ENCODE measurements at regions not wholly inside any gene's neighbourhood (a gene's known extent, or its start where the extent isn't known, plus 50 kb on each side); places are given as distances from the start of the nearest gene placed in this dataset.
"Not testable (repeated sequence)": the region's sequence is repeated elsewhere in the genome, so short reads cannot be mapped to it uniquely, and the experiment has no call there.

GRCh38 chr10:22467393-22467792 is 122.1 kb downstream of the SPAG6 start:
- H3K36me3 Mint-ChIP-seq (ENCODE audit: low read depth); H3K4me1 Mint-ChIP-seq (ENCODE audit: low read depth); H3K4me3 Mint-ChIP-seq: not testable (repeated sequence)

GRCh38 chr10:22468570-22469320 is 123.4 kb downstream of the SPAG6 start:
- no peaks in the 10 kb centered on the region for H3K4me1 Mint-ChIP-seq (ENCODE audit: low read depth)
- H3K27ac Mint-ChIP-seq, result no peak overlapping the region
- intact Hi-C loops (cut with micrococcal nuclease), result no loop called here
- H3K9me3 Mint-ChIP-seq, result no peaks in the 10 kb centered on the region
- H3K27me3 Mint-ChIP-seq, result peaks cover 31% of the 10 kb centered on the region
- H3K36me3 Mint-ChIP-seq (ENCODE audit: low read depth), result no peaks in the 10 kb centered on the region
- H3K4me3 Mint-ChIP-seq, result no peak overlapping the region

More at GRCh38 chr10:22467393-22467792, 122.1 kb downstream of the SPAG6 start:
- H3K9me3 Mint-ChIP-seq; intact Hi-C loops (cut with micrococcal nuclease); H3K27ac Mint-ChIP-seq: not testable (repeated sequence)
- peaks cover 23% of the 10 kb centered on the region for H3K27me3 Mint-ChIP-seq

GRCh38 chr10:22473044-22473443 is 127.7 kb downstream of the SPAG6 start:
- H3K4me1 Mint-ChIP-seq (ENCODE audit: low read depth), result peaks cover 17% of the 10 kb centered on the region
- H3K4me3 Mint-ChIP-seq, result no peak overlapping the region
- H3K9me3 Mint-ChIP-seq, result no peaks in the 10 kb centered on the region
- peaks cover 65% of the 10 kb centered on the region for H3K27me3 Mint-ChIP-seq
- no peak overlapping the region for H3K27ac Mint-ChIP-seq
- intact Hi-C loops (cut with micrococcal nuclease), result no loop called here
- H3K36me3 Mint-ChIP-seq (ENCODE audit: low read depth), result no peaks in the 10 kb centered on the region

- no peak overlapping the region for H3K4me3 Mint-ChIP-seq
- peaks cover 69% of the 10 kb centered on the region for H3K27me3 Mint-ChIP-seq
- no peaks in the 10 kb centered on the region for H3K9me3 Mint-ChIP-seq
- H3K36me3 Mint-ChIP-seq (ENCODE audit: low read depth), result no peaks in the 10 kb centered on the region
- peaks cover 17% of the 10 kb centered on the region for H3K4me1 Mint-ChIP-seq (ENCODE audit: low read depth)
- H3K27ac Mint-ChIP-seq, result no peak overlapping the region
- intact Hi-C loops (cut with micrococcal nuclease), result no loop called here
Observed at GRCh38 chr10:22473459-22473858, 128.2 kb downstream of the SPAG6 start.

- intact Hi-C loops (cut with micrococcal nuclease), result no loop called here
- Mint-ChIP-seq H3K27ac (no peak overlapping the region), H3K4me1 (ENCODE audit: low read depth) (peaks cover 17% of the 10 kb centered on the region), H3K36me3 (ENCODE audit: low read depth) (no peaks in the 10 kb centered on the region), H3K4me3 (peak overlapping the region; percentile 71), H3K9me3 (no peaks in the 10 kb centered on the region), H3K27me3 (peaks cover 84% of the 10 kb centered on the region)
Observed at GRCh38 chr10:22475651-22476600, 130.6 kb downstream of the SPAG6 start.

GRCh38 chr10:22476601-22477321 is 131.5 kb downstream of the SPAG6 start:
- H3K4me3 Mint-ChIP-seq, result peak overlapping the region; percentile 48
- intact Hi-C loops (cut with micrococcal nuclease), result no loop called here
- peaks cover 84% of the 10 kb centered on the region for H3K27me3 Mint-ChIP-seq
- H3K4me1 Mint-ChIP-seq (ENCODE audit: low read depth), result peaks cover 17% of the 10 kb centered on the region
- no peaks in the 10 kb centered on the region for H3K36me3 Mint-ChIP-seq (ENCODE audit: low read depth)
- no peaks in the 10 kb centered on the region for H3K9me3 Mint-ChIP-seq
- H3K27ac Mint-ChIP-seq, result no peak overlapping the region

GRCh38 chr10:22477334-22478287 is 132.3 kb downstream of the SPAG6 start:
- H3K27me3 Mint-ChIP-seq, result peaks cover 78% of the 10 kb centered on the region
- H3K4me1 Mint-ChIP-seq (ENCODE audit: low read depth), result peaks cover 17% of the 10 kb centered on the region
- H3K4me3 Mint-ChIP-seq, result no peak overlapping the region
- no peak overlapping the region for H3K27ac Mint-ChIP-seq
- H3K36me3 Mint-ChIP-seq (ENCODE audit: low read depth), result no peaks in the 10 kb centered on the region
- intact Hi-C loops (cut with micrococcal nuclease), result no loop called here
- H3K9me3 Mint-ChIP-seq, result no peaks in the 10 kb centered on the region

- Mint-ChIP-seq H3K9me3 (no peaks in the 10 kb centered on the region), H3K36me3 (ENCODE audit: low read depth) (no peaks in the 10 kb centered on the region), H3K4me1 (ENCODE audit: low read depth) (peaks cover 17% of the 10 kb centered on the region), H3K27ac (no peak overlapping the region), H3K27me3 (peaks cover 70% of the 10 kb centered on the region), H3K4me3 (no peak overlapping the region)
- intact Hi-C loops (cut with micrococcal nuclease), result no loop called here
Observed at GRCh38 chr10:22478555-22479334, 133.4 kb downstream of the SPAG6 start.

- Mint-ChIP-seq H3K4me1 (ENCODE audit: low read depth) (peaks cover 17% of the 10 kb centered on the region), H3K4me3 (no peak overlapping the region), H3K9me3 (no peaks in the 10 kb centered on the region), H3K36me3 (ENCODE audit: low read depth) (no peaks in the 10 kb centered on the region), H3K27ac (no peak overlapping the region), H3K27me3 (peaks cover 65% of the 10 kb centered on the region)
- intact Hi-C loops (cut with micrococcal nuclease), result no loop called here
Observed at GRCh38 chr10:22479419-22479818, 134.1 kb downstream of the SPAG6 start.

- Mint-ChIP-seq H3K27ac (no peak overlapping the region), H3K4me1 (ENCODE audit: low read depth) (peaks cover 10% of the 10 kb centered on the region), H3K36me3 (ENCODE audit: low read depth) (no peaks in the 10 kb centered on the region), H3K4me3 (no peak overlapping the region), H3K9me3 (no peaks in the 10 kb centered on the region), H3K27me3 (peaks cover 50% of the 10 kb centered on the region)
- intact Hi-C loops (cut with micrococcal nuclease), result no loop called here
Observed at GRCh38 chr10:22481106-22481505, 135.8 kb downstream of the SPAG6 start.

GRCh38 chr10:22481687-22482539 is 136.6 kb downstream of the SPAG6 start:
- intact Hi-C loops (cut with micrococcal nuclease), result no loop called here
- Mint-ChIP-seq H3K4me3 (no peak overlapping the region), H3K4me1 (ENCODE audit: low read depth) (peaks cover 4% of the 10 kb centered on the region), H3K27ac (no peak overlapping the region), H3K9me3 (no peaks in the 10 kb centered on the region), H3K36me3 (ENCODE audit: low read depth) (no peaks in the 10 kb centered on the region), H3K27me3 (peaks cover 44% of the 10 kb centered on the region)

GRCh38 chr10:22483132-22483531 is 137.8 kb downstream of the SPAG6 start:
- Mint-ChIP-seq H3K27ac (no peak overlapping the region), H3K27me3 (peaks cover 32% of the 10 kb centered on the region), H3K4me3 (no peak overlapping the region), H3K4me1 (ENCODE audit: low read depth) (no peaks in the 10 kb centered on the region), H3K36me3 (ENCODE audit: low read depth) (no peaks in the 10 kb centered on the region), H3K9me3 (no peaks in the 10 kb centered on the region)
- intact Hi-C loops (cut with micrococcal nuclease), result no loop called here
